HEK293 (cell line): ENCODE measurements at regions not wholly inside any gene's neighbourhood (a gene's known extent, or its start where the extent isn't known, plus 50 kb on each side); places are given as distances from the start of the nearest gene placed in this dataset.
A peak's percentile ranks its signal among the peaks of the same experiment; 100 is the strongest.

Experiments
- GLIS1 ChIP-seq: fragments of 450-650 bp; formaldehyde crosslinking; IDR thresholded peaks from 2 replicates; pipeline ENCODE4 v1.5.1; 2016; ENCODE audit warnings: missing biosample characterization, missing genetic modification characterization
- IKZF3 ChIP-seq: fragments of 450-650 bp; IDR thresholded peaks from 2 replicates; pipeline ENCODE4 v1.5.0; 2018; ENCODE audit warnings: missing biosample characterization, mild to moderate bottlenecking, missing genetic modification characterization, moderate library complexity
- MZF1 ChIP-seq: fragments of 450-650 bp; formaldehyde crosslinking; IDR thresholded peaks from 2 replicates; pipeline ENCODE4 v1.5.1; 2017; ENCODE audit warnings: missing biosample characterization, missing genetic modification characterization, borderline replicate concordance
- PRDM1 ChIP-seq: fragments of 450-650 bp; formaldehyde crosslinking; IDR thresholded peaks from 2 replicates; pipeline ENCODE4; 2016; ENCODE audit warnings: missing biosample characterization, missing genetic modification characterization
- SETDB1 ChIP-seq: IDR thresholded peaks from one replicate; pipeline ENCODE4 v1.6.1; 2017; ENCODE audit warnings: mild to moderate bottlenecking, low read length, moderate library complexity, mixed read lengths; ENCODE audit not compliant: insufficient read length
- WT1 ChIP-seq: fragments of 450-650 bp; formaldehyde crosslinking; IDR thresholded peaks from 2 replicates; pipeline ENCODE4 v1.5.1; 2016; ENCODE audit warnings: missing biosample characterization, missing genetic modification characterization
- ZBTB1 ChIP-seq: fragments of 450-650 bp; formaldehyde crosslinking; IDR thresholded peaks from 2 replicates; pipeline ENCODE4 v1.5.1; 2016; ENCODE audit warnings: missing biosample characterization, missing genetic modification characterization
- ZBTB21 ChIP-seq: fragments of 450-650 bp; formaldehyde crosslinking; IDR thresholded peaks from 2 replicates; pipeline ENCODE4 v1.5.1; 2017; ENCODE audit warnings: missing biosample characterization, missing genetic modification characterization
- ZIC2 ChIP-seq: fragments of 450-650 bp; formaldehyde crosslinking; IDR thresholded peaks from 2 replicates; pipeline ENCODE4 v1.5.1; 2016; ENCODE audit warnings: missing biosample characterization, missing genetic modification characterization
- ZNF23 ChIP-seq: fragments of 450-650 bp; formaldehyde crosslinking; IDR thresholded peaks from 2 replicates; pipeline ENCODE4 v1.5.1; 2016; ENCODE audit warnings: missing biosample characterization, missing genetic modification characterization, borderline replicate concordance
- ZNF239 ChIP-seq: fragments of 450-650 bp; formaldehyde crosslinking; IDR thresholded peaks from 2 replicates; pipeline ENCODE4 v1.5.1; 2016; ENCODE audit warnings: missing biosample characterization, missing genetic modification characterization
- ZNF354C ChIP-seq: fragments of 450-650 bp; formaldehyde crosslinking; IDR thresholded peaks from 2 replicates; pipeline ENCODE4 v1.5.1; 2016; ENCODE audit warnings: missing biosample characterization, missing genetic modification characterization, low read depth, borderline replicate concordance
- ZNF366 ChIP-seq: fragments of 450-650 bp; formaldehyde crosslinking; conservative IDR thresholded peaks from 2 replicates; pipeline ENCODE4 v1.5.1; 2016; ENCODE audit warnings: missing biosample characterization, missing genetic modification characterization
- ZNF514 ChIP-seq: fragments of 450-650 bp; formaldehyde crosslinking; IDR thresholded peaks from 2 replicates; pipeline ENCODE4 v1.5.1; 2016; ENCODE audit warnings: missing biosample characterization, missing genetic modification characterization
- ZNF530 ChIP-seq: fragments of 450-650 bp; formaldehyde crosslinking; IDR thresholded peaks from 2 replicates; pipeline ENCODE4 v1.5.1; 2016; ENCODE audit warnings: low read depth, missing biosample characterization, missing genetic modification characterization
- ZNF629 ChIP-seq: fragments of 450-650 bp; formaldehyde crosslinking; IDR thresholded peaks from 2 replicates; pipeline ENCODE4 v1.5.1; 2017; ENCODE audit warnings: missing biosample characterization, missing genetic modification characterization
- ZNF670 ChIP-seq: fragments of 450-650 bp; formaldehyde crosslinking; IDR thresholded peaks from 2 replicates; pipeline ENCODE4 v1.5.1; 2016; ENCODE audit warnings: missing biosample characterization, missing genetic modification characterization, low read depth
- ZNF791 ChIP-seq: fragments of 450-650 bp; formaldehyde crosslinking; IDR thresholded peaks from 2 replicates; pipeline ENCODE4 v1.5.1; 2016; ENCODE audit warnings: missing biosample characterization, missing genetic modification characterization
- TF ChIP-seq, protein P1 (sequence below): fragments of 450-650 bp; formaldehyde crosslinking; IDR thresholded peaks from 2 replicates; pipeline ENCODE4 v1.5.1; 2016; ENCODE audit warnings: missing biosample characterization, missing genetic modification characterization
- TF ChIP-seq, protein P2 (sequence below): fragments of 450-650 bp; formaldehyde crosslinking; IDR thresholded peaks from 2 replicates; pipeline ENCODE4 v1.5.1; 2017; ENCODE audit warnings: missing biosample characterization, missing genetic modification characterization
- TF ChIP-seq, protein P3 (sequence below): fragments of 450-650 bp; formaldehyde crosslinking; IDR thresholded peaks from 2 replicates; pipeline ENCODE4 v1.5.1; 2016; ENCODE audit warnings: missing biosample characterization, missing genetic modification characterization
- TF ChIP-seq, protein P4 (sequence below): fragments of 450-650 bp; formaldehyde crosslinking; IDR thresholded peaks from 2 replicates; pipeline ENCODE4 v1.5.1; 2016; ENCODE audit warnings: missing biosample characterization, missing genetic modification characterization
- TF ChIP-seq, protein P5 (sequence below): fragments of 450-650 bp; IDR thresholded peaks from 2 replicates; pipeline ENCODE4 v1.5.1; 2018; ENCODE audit warnings: missing biosample characterization, mild to moderate bottlenecking, missing genetic modification characterization

DNA sequence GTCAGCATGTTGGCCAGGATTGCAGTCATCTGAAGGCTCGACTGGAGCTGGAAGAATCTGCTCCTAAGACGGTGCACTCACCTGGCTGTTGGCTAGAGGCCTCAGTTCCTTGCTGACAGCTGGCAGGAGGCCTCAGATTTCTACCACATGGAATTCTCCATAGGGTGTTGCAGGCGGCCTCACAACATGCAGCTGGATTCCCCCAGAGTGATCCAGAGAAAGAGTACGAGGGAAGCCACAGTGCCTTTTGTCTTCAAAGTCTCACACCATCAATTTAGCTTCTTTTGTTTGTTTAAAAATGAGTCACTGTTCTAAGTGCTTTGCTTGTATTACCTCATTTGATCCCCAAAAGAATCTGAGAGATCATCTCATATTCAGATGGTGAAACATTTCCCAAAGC lies 65.5 kb upstream of the FYN start (continued):
- TF ChIP-seq, protein P1, sequence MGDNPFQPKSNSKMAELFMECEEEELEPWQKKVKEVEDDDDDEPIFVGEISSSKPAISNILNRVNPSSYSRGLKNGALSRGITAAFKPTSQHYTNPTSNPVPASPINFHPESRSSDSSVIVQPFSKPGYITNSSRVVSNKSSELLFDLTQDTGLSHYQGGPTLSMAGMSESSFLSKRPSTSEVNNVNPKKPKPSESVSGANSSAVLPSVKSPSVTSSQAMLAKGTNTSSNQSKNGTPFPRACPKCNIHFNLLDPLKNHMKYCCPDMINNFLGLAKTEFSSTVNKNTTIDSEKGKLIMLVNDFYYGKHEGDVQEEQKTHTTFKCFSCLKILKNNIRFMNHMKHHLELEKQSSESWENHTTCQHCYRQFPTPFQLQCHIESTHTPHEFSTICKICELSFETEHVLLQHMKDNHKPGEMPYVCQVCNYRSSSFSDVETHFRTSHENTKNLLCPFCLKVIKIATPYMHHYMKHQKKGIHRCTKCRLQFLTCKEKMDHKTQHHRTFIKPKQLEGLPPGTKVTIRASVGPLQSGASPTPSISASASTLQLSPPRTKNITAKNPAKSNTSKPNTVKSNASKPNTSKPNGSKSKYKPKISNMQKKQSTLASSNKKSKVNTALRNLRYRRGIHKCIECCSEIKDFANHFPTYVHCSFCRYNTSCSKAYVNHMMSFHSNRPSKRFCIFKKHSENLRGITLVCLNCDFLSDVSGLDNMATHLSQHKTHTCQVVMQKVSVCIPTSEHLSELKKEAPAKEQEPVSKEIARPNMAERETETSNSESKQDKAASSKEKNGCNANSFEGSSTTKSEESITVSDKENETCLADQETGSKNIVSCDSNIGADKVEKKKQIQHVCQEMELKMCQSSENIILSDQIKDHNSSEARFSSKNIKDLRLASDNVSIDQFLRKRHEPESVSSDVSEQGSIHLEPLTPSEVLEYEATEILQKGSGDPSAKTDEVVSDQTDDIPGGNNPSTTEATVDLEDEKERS: 0 out of 2 replicates have a peak, but pooled peaks have one; percentile 5
- TF ChIP-seq, protein P2, sequence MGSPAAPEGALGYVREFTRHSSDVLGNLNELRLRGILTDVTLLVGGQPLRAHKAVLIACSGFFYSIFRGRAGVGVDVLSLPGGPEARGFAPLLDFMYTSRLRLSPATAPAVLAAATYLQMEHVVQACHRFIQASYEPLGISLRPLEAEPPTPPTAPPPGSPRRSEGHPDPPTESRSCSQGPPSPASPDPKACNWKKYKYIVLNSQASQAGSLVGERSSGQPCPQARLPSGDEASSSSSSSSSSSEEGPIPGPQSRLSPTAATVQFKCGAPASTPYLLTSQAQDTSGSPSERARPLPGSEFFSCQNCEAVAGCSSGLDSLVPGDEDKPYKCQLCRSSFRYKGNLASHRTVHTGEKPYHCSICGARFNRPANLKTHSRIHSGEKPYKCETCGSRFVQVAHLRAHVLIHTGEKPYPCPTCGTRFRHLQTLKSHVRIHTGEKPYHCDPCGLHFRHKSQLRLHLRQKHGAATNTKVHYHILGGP: peak; percentile 43; the same call in 1 of the 2 replicates
- TF ChIP-seq WT1 (tag by site-specific recombination) (no peak), PRDM1 (tag by site-specific recombination) (peak; percentile 24; the same call in 1 of the 2 replicates), SETDB1 (peak; percentile 91), IKZF3 (tag by site-specific recombination) (0 out of 2 replicates have a peak, but pooled peaks have one; percentile 13), ZNF530 (tag by site-specific recombination) (no peak), ZNF629 (tag by site-specific recombination) (peak; percentile 80), ZBTB1 (tag by site-specific recombination) (no peak), ZNF354C (tag by site-specific recombination) (no peak), ZIC2 (tag by site-specific recombination) (peak; percentile 93), ZNF23 (tag by site-specific recombination) (no peak), ZNF791 (tag by site-specific recombination) (0 out of 2 replicates have a peak, but pooled peaks have one; percentile 6), MZF1 (tag by site-specific recombination) (peak; percentile 58; the same call in 1 of the 2 replicates), ZBTB21 (tag by site-specific recombination) (peak; percentile 53; the same call in 1 of the 2 replicates), ZNF670 (tag by site-specific recombination) (no peak), ZNF514 (no peak), ZNF239 (tag by site-specific recombination) (no peak), GLIS1 (tag by site-specific recombination) (peak; percentile 55), ZNF366 (tag by site-specific recombination) (peak; percentile 76)
- TF ChIP-seq, protein P3, sequence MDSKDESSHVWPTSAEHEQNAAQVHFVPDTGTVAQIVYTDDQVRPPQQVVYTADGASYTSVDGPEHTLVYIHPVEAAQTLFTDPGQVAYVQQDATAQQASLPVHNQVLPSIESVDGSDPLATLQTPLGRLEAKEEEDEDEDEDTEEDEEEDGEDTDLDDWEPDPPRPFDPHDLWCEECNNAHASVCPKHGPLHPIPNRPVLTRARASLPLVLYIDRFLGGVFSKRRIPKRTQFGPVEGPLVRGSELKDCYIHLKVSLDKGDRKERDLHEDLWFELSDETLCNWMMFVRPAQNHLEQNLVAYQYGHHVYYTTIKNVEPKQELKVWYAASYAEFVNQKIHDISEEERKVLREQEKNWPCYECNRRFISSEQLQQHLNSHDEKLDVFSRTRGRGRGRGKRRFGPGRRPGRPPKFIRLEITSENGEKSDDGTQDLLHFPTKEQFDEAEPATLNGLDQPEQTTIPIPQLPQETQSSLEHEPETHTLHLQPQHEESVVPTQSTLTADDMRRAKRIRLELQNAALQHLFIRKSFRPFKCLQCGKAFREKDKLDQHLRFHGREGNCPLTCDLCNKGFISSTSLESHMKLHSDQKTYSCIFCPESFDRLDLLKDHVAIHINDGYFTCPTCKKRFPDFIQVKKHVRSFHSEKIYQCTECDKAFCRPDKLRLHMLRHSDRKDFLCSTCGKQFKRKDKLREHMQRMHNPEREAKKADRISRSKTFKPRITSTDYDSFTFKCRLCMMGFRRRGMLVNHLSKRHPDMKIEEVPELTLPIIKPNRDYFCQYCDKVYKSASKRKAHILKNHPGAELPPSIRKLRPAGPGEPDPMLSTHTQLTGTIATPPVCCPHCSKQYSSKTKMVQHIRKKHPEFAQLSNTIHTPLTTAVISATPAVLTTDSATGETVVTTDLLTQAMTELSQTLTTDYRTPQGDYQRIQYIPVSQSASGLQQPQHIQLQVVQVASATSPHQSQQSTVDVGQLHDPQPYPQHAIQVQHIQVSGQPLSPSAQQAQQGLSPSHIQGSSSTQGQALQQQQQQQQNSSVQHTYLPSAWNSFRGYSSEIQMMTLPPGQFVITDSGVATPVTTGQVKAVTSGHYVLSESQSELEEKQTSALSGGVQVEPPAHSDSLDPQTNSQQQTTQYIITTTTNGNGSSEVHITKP (tag by site-specific recombination): 0 out of 2 replicates have a peak, but pooled peaks have one; percentile 36
- TF ChIP-seq, protein P4, sequence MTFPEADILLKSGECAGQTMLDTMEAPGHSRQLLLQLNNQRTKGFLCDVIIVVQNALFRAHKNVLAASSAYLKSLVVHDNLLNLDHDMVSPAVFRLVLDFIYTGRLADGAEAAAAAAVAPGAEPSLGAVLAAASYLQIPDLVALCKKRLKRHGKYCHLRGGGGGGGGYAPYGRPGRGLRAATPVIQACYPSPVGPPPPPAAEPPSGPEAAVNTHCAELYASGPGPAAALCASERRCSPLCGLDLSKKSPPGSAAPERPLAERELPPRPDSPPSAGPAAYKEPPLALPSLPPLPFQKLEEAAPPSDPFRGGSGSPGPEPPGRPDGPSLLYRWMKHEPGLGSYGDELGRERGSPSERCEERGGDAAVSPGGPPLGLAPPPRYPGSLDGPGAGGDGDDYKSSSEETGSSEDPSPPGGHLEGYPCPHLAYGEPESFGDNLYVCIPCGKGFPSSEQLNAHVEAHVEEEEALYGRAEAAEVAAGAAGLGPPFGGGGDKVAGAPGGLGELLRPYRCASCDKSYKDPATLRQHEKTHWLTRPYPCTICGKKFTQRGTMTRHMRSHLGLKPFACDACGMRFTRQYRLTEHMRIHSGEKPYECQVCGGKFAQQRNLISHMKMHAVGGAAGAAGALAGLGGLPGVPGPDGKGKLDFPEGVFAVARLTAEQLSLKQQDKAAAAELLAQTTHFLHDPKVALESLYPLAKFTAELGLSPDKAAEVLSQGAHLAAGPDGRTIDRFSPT: no peak
- TF ChIP-seq, protein P5, sequence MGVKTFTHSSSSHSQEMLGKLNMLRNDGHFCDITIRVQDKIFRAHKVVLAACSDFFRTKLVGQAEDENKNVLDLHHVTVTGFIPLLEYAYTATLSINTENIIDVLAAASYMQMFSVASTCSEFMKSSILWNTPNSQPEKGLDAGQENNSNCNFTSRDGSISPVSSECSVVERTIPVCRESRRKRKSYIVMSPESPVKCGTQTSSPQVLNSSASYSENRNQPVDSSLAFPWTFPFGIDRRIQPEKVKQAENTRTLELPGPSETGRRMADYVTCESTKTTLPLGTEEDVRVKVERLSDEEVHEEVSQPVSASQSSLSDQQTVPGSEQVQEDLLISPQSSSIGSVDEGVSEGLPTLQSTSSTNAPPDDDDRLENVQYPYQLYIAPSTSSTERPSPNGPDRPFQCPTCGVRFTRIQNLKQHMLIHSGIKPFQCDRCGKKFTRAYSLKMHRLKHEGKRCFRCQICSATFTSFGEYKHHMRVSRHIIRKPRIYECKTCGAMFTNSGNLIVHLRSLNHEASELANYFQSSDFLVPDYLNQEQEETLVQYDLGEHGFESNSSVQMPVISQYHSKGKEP: peak; percentile 24; the same call in 1 of the 2 replicates
